SK-N-SH treated with all-trans-retinoic acid at 6 μM for 48 hours (cell line): ENCODE measurements at regions not wholly inside any gene's neighbourhood (a gene's known extent, or its start where the extent isn't known, plus 50 kb on each side); places are given as distances from the start of the nearest gene placed in this dataset.

Experiments used
- CSDC2 ChIP-seq: fragments of 250-450 bp; sonication (Bioruptor Pico); IDR thresholded peaks from 2 replicates; pipeline ENCODE4 v1.5.0; 2020; ENCODE audit warnings: mild to moderate bottlenecking, moderate library complexity
- ESRRG ChIP-seq: fragments of 250-450 bp; sonication (Bioruptor Pico); IDR thresholded peaks from 2 replicates; pipeline ENCODE4 v1.6.1; 2021; ENCODE audit warnings: mild to moderate bottlenecking
- POU6F1 ChIP-seq: fragments of 250-450 bp; sonication (Bioruptor Pico); IDR thresholded peaks from 2 replicates; pipeline ENCODE4 v1.8.0; 2021; ENCODE audit warnings: low read depth, mild to moderate bottlenecking, moderate library complexity, borderline replicate concordance
- RARB ChIP-seq: fragments of 250-450 bp; sonication (Bioruptor Pico); IDR thresholded peaks from 2 replicates; pipeline ENCODE4 v1.8.0; 2021; ENCODE audit warnings: mild to moderate bottlenecking, moderate library complexity
- SNAI2 ChIP-seq: fragments of 250-450 bp; sonication (Bioruptor Pico); IDR thresholded peaks from 2 replicates; pipeline ENCODE4 v1.5.0; 2020; ENCODE audit warnings: mild to moderate bottlenecking, moderate library complexity
- TSHZ2 ChIP-seq: fragments of 250-450 bp; sonication (Bioruptor Pico); IDR thresholded peaks from 2 replicates; pipeline ENCODE4 v1.5.0; 2020; ENCODE audit warnings: mild to moderate bottlenecking, moderate library complexity
- ZC3H10 ChIP-seq: fragments of 250-450 bp; sonication (Bioruptor Pico); IDR thresholded peaks from 2 replicates; pipeline ENCODE4 v1.5.1; 2021; ENCODE audit warnings: mild to moderate bottlenecking, moderate library complexity
- ZNF565 ChIP-seq: fragments of 450-650 bp; formaldehyde crosslinking; conservative IDR thresholded peaks from 2 replicates; pipeline ENCODE4 v1.5.0; 2020; ENCODE audit warnings: low read depth, mild to moderate bottlenecking, moderate library complexity
- ZNF70 ChIP-seq: fragments of 450-650 bp; formaldehyde crosslinking; IDR thresholded peaks from 2 replicates; pipeline ENCODE4 v1.5.0; 2020; ENCODE audit warnings: mild to moderate bottlenecking, moderate library complexity
- TF ChIP-seq, protein P1 (sequence below): fragments of 250-450 bp; sonication (Bioruptor Pico); IDR thresholded peaks from 2 replicates; pipeline ENCODE4 v1.8.0; 2020; ENCODE audit warnings: mild to moderate bottlenecking, moderate library complexity, borderline replicate concordance

- TF ChIP-seq SNAI2 (CRISPR knock-in tag), result no peak
- TF ChIP-seq CSDC2, result no peak
- no peak for TF ChIP-seq POU6F1 (CRISPR knock-in tag)
- TF ChIP-seq ZNF565 (CRISPR knock-in tag), result no peak
- TF ChIP-seq ZC3H10 (CRISPR knock-in tag), result no peak
- TF ChIP-seq, protein P1, sequence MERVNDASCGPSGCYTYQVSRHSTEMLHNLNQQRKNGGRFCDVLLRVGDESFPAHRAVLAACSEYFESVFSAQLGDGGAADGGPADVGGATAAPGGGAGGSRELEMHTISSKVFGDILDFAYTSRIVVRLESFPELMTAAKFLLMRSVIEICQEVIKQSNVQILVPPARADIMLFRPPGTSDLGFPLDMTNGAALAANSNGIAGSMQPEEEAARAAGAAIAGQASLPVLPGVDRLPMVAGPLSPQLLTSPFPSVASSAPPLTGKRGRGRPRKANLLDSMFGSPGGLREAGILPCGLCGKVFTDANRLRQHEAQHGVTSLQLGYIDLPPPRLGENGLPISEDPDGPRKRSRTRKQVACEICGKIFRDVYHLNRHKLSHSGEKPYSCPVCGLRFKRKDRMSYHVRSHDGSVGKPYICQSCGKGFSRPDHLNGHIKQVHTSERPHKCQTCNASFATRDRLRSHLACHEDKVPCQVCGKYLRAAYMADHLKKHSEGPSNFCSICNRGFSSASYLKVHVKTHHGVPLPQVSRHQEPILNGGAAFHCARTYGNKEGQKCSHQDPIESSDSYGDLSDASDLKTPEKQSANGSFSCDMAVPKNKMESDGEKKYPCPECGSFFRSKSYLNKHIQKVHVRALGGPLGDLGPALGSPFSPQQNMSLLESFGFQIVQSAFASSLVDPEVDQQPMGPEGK (CRISPR knock-in tag), result no peak
- no peak for TF ChIP-seq ZNF70 (CRISPR knock-in tag)
- no peak for TF ChIP-seq RARB (CRISPR knock-in tag)
- no peak for TF ChIP-seq ESRRG (CRISPR knock-in tag)
- TF ChIP-seq TSHZ2 (CRISPR knock-in tag), result no peak
Measured at GRCh38 chr4:128676095-128676494, 133.4 kb upstream of the JADE1 start.
